CD4-positive, alpha-beta memory T cell (primary cell): ENCODE measurements at regions not wholly inside any gene's neighbourhood (a gene's known extent, or its start where the extent isn't known, plus 50 kb on each side); places are given as distances from the start of the nearest gene placed in this dataset.

Experiments
- CTCF ChIA-PET: fragments of 350-600 bp; sonication (Branson Sonifier 250); formaldehyde crosslinking; loops from one replicate; lab custom pipeline; 2021; ENCODE audit warnings: inconsistent platforms; ENCODE audit not compliant: partially characterized antibody; lab: Charles Lee
- POLR2A ChIA-PET: fragments of 350-600 bp; sonication (Branson Sonifier 250); formaldehyde crosslinking; loops from one replicate; lab custom pipeline; 2021; ENCODE audit not compliant: partially characterized antibody; lab: Charles Lee
- DNase-seq, 5 donors: peaks; one replicate each; pipeline versions ENCODE4 v3.0.0 to v3.0.0-alpha.2; 2020 to 2022; ENCODE audit warnings: mixed read lengths in 1 of 5
- H3K27ac ChIP-seq: one replicate; pipeline ENCODE4 v1.7.0; 2013; ENCODE audit warnings: low read depth, low read length
- H3K27me3 ChIP-seq: 2 replicates; pipeline ENCODE4 v1.7.0; 2013; ENCODE audit warnings: mild to moderate bottlenecking, low read length, moderate library complexity; ENCODE audit not compliant: insufficient read depth
- H3K36me3 ChIP-seq: 2 replicates; pipeline ENCODE4 v1.7.0; 2013; ENCODE audit warnings: mild to moderate bottlenecking, low read length, moderate library complexity; ENCODE audit not compliant: insufficient read depth
- H3K4me1 ChIP-seq: 2 replicates; pipeline ENCODE4 v1.7.0; 2013; ENCODE audit warnings: mild to moderate bottlenecking, low read length, moderate library complexity; ENCODE audit not compliant: insufficient read depth
- H3K4me3 ChIP-seq, 2 donors: one replicate each; pipeline ENCODE4 v1.7.0; 2013; ENCODE audit warnings: low read length in 2 of 2, mild to moderate bottlenecking in 1 of 2
- H3K9me3 ChIP-seq, 2 donors: one replicate each; pipeline ENCODE4 v1.7.0; 2013; ENCODE audit warnings: low read length in 2 of 2, control low read depth in 1 of 2; ENCODE audit not compliant: control insufficient read depth in 1 of 2
- H3K27ac Mint-ChIP-seq, 7 donors: one replicate each; pipeline ENCODE4 v1.8.0; 2020 to 2021; ENCODE audit warnings: mixed read lengths in 7 of 7, mild to moderate bottlenecking in 6 of 7, inconsistent platforms in 3 of 7, moderate library complexity in 3 of 7
- H3K27me3 Mint-ChIP-seq, 2 donors: one replicate each; pipeline ENCODE4 v1.8.0; 2020 to 2021; ENCODE audit warnings: mixed read lengths in 2 of 2
- H3K36me3 Mint-ChIP-seq, 2 donors: one replicate each; pipeline ENCODE4 v1.8.0; 2020 to 2021; ENCODE audit warnings: mixed read lengths in 2 of 2, inconsistent platforms in 1 of 2, mild to moderate bottlenecking in 1 of 2
- H3K4me1 Mint-ChIP-seq, 4 donors: one replicate each; pipeline ENCODE4 v1.8.0; 2020 to 2021; ENCODE audit warnings: mixed read lengths in 4 of 4, mild to moderate bottlenecking in 1 of 4
- H3K4me3 Mint-ChIP-seq, 8 donors: one replicate each; pipeline ENCODE4 v1.8.0; 2020 to 2021; ENCODE audit warnings: mixed read lengths in 8 of 8, mild to moderate bottlenecking in 7 of 8, moderate library complexity in 6 of 8, inconsistent platforms in 3 of 8
- H3K9me3 Mint-ChIP-seq, 8 donors: one replicate each; pipeline ENCODE4 v1.8.0; 2020 to 2021; ENCODE audit warnings: mixed read lengths in 8 of 8, mild to moderate bottlenecking in 5 of 8, inconsistent platforms in 3 of 8, moderate library complexity in 1 of 8
- intact Hi-C: fragments of 100-400 bp; cut with micrococcal nuclease; formaldehyde crosslinking; loops from one replicate; pipeline ENCODE4 v1.15.1; 2023

- H3K27ac Mint-ChIP-seq: no peak overlapping the region
- no peak overlapping the region for H3K4me3 Mint-ChIP-seq
- H3K27me3 ChIP-seq: no peaks in the 10 kb centered on the region
- H3K4me1 Mint-ChIP-seq: no peaks in the 10 kb centered on the region
- H3K9me3 ChIP-seq: no peaks in the 10 kb centered on the region
- no peak overlapping the region for H3K4me3 ChIP-seq
- H3K27me3 Mint-ChIP-seq: no peaks in the 10 kb centered on the region
- H3K36me3 ChIP-seq: no peaks in the 10 kb centered on the region
- H3K4me1 ChIP-seq: no peaks in the 10 kb centered on the region
- POLR2A ChIA-PET: no interaction called here
- no peaks in the 10 kb centered on the region for H3K36me3 Mint-ChIP-seq
- H3K27ac ChIP-seq: no peak overlapping the region
- intact Hi-C loops: no loop called here
- no peak for DNase-seq
- CTCF ChIA-PET: no interaction called here
- no peaks in the 10 kb centered on the region for H3K9me3 Mint-ChIP-seq
Observed at GRCh38 chr2:7911196-7911595, 770.7 kb upstream of the ID2 start.

- Histone ChIP-seq H3K36me3 (no peaks in the 10 kb centered on the region), H3K27me3 (no peaks in the 10 kb centered on the region), H3K27ac (no peak overlapping the region), H3K9me3 (no peaks in the 10 kb centered on the region), H3K4me1 (no peaks in the 10 kb centered on the region), H3K4me3 (no peak overlapping the region)
- no peaks in the 10 kb centered on the region for H3K36me3 Mint-ChIP-seq
- peaks cover 0 to 2% of the 10 kb centered on the region in 2 donors for H3K27me3 Mint-ChIP-seq
- DNase-seq: no peak
- no peak overlapping the region for H3K4me3 Mint-ChIP-seq
- no peaks in the 10 kb centered on the region for H3K4me1 Mint-ChIP-seq
- intact Hi-C loops: no loop called here
- ChIA-PET CTCF (no interaction called here), POLR2A (no interaction called here)
- peak overlapping the region in 1 of 7 donors; percentile 42 for H3K27ac Mint-ChIP-seq
- no peaks in the 10 kb centered on the region for H3K9me3 Mint-ChIP-seq
Observed at GRCh38 chr2:7913974-7914373, 767.9 kb upstream of the ID2 start.

DNA sequence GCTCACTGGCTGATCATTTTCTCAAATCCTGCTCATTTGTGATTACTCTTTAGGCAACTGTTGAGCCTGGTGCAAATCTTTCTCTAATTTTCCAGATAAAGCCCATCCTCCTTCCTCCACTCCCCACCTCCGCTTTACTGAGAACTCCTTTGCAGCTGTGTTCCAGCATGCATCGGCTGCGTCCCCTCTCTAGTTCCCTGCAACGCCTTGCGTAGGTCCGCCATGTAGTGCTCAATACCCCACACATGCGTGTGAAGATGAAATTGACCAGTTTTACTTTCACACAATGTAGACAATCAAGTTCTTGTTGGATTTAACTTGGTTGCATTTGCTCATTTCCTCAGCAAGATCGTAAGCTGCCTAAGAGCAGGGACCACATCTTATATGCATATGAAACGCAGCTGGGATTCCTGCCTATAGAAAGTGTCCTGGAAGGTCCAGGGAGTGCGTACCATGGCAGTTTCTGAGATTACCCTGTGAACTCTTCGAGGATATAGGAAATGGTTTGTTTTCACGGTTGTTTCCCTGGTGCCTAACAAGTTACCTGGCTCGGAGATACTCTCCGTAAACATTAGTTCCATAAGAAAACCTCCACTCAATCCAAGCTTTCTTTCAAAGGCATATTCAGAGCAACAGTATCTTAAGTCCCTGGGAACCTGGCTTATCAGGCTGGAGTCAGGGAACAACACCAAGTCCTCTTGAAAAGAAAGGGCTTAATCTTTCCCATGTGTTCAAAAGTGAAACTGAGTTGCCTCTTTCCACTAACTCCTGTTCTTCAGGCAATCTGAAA lies 766.4 kb upstream of the ID2 start:
- H3K9me3 ChIP-seq: no peaks in the 10 kb centered on the region
- no peaks in the 10 kb centered on the region for H3K4me1 Mint-ChIP-seq
- no peak overlapping the region for H3K27ac Mint-ChIP-seq
- no peak overlapping the region for H3K4me3 ChIP-seq
- no peaks in the 10 kb centered on the region for H3K36me3 Mint-ChIP-seq
- no peaks in the 10 kb centered on the region for H3K36me3 ChIP-seq
- DNase-seq: no peak
- intact Hi-C loops: no loop called here
- no peaks in the 10 kb centered on the region for H3K9me3 Mint-ChIP-seq
- H3K27me3 ChIP-seq: no peaks in the 10 kb centered on the region
- CTCF ChIA-PET: no interaction called here
- no peak overlapping the region for H3K27ac ChIP-seq
- H3K4me3 Mint-ChIP-seq: no peak overlapping the region
- H3K4me1 ChIP-seq: no peaks in the 10 kb centered on the region
- POLR2A ChIA-PET: interaction anchor here (0.6 kb wide), 1 partner anchor 303 kb away, joined by 3 read pairs; no protein-coding TSS in a partner anchor
- peaks cover 0 to 2% of the 10 kb centered on the region in 2 donors for H3K27me3 Mint-ChIP-seq

GRCh38 chr2:7916670-7917069 lies 765.2 kb upstream of the ID2 start:
- H3K9me3 ChIP-seq: no peaks in the 10 kb centered on the region
- no peak overlapping the region for H3K4me3 Mint-ChIP-seq
- no peaks in the 10 kb centered on the region for H3K36me3 Mint-ChIP-seq
- no peak overlapping the region for H3K27ac ChIP-seq
- no peaks in the 10 kb centered on the region for H3K27me3 ChIP-seq
- no peak for DNase-seq
- no peaks in the 10 kb centered on the region for H3K4me1 Mint-ChIP-seq
- H3K27me3 Mint-ChIP-seq: peaks cover 0 to 2% of the 10 kb centered on the region in 2 donors
- H3K27ac Mint-ChIP-seq: no peak overlapping the region
- intact Hi-C loops: no loop called here
- CTCF ChIA-PET: no interaction called here
- H3K9me3 Mint-ChIP-seq: no peaks in the 10 kb centered on the region
- no peaks in the 10 kb centered on the region for H3K36me3 ChIP-seq
- H3K4me3 ChIP-seq: no peak overlapping the region
- POLR2A ChIA-PET: no interaction called here
- no peaks in the 10 kb centered on the region for H3K4me1 ChIP-seq

- intact Hi-C loops: no loop called here
- Mint-ChIP-seq H3K4me1 (peaks cover 0 to 3% (median 0%) of the 10 kb centered on the region in 4 donors), H3K9me3 (peaks cover 0 to 10% (median 5%) of the 10 kb centered on the region in 8 donors), H3K4me3 (no peak overlapping the region), H3K36me3 (no peaks in the 10 kb centered on the region), H3K27ac (peak overlapping the region in 1 of 7 donors; percentile 43), H3K27me3 (peaks cover 0 to 2% of the 10 kb centered on the region in 2 donors)
- no peaks in the 10 kb centered on the region for H3K9me3 ChIP-seq
- ChIA-PET CTCF (no interaction called here), POLR2A (interaction anchor here (0.7 kb wide), 1 partner anchor 443 kb away, joined by 3 read pairs; no protein-coding TSS in a partner anchor)
- H3K27me3 ChIP-seq: no peaks in the 10 kb centered on the region
- DNase-seq: no peak
- no peak overlapping the region for H3K4me3 ChIP-seq
- no peaks in the 10 kb centered on the region for H3K4me1 ChIP-seq
- H3K36me3 ChIP-seq: no peaks in the 10 kb centered on the region
- no peak overlapping the region for H3K27ac ChIP-seq
Observed at GRCh38 chr2:7919510-7919909, 762.3 kb upstream of the ID2 start.

- intact Hi-C loops: no loop called here
- Mint-ChIP-seq H3K27me3 (no peaks in the 10 kb centered on the region), H3K27ac (no peak overlapping the region), H3K4me3 (no peak overlapping the region), H3K4me1 (peaks cover 0 to 3% (median 0%) of the 10 kb centered on the region in 4 donors), H3K9me3 (peaks cover 0 to 10% (median 5%) of the 10 kb centered on the region in 8 donors), H3K36me3 (no peaks in the 10 kb centered on the region)
- no peaks in the 10 kb centered on the region for H3K36me3 ChIP-seq
- DNase-seq: no peak
- H3K9me3 ChIP-seq: no peaks in the 10 kb centered on the region
- POLR2A ChIA-PET: no interaction called here
- no peaks in the 10 kb centered on the region for H3K4me1 ChIP-seq
- CTCF ChIA-PET: no interaction called here
- no peak overlapping the region for H3K4me3 ChIP-seq
- no peaks in the 10 kb centered on the region for H3K27me3 ChIP-seq
- no peak overlapping the region for H3K27ac ChIP-seq
Observed at GRCh38 chr2:7924023-7924762, 757.7 kb upstream of the ID2 start.

DNA sequence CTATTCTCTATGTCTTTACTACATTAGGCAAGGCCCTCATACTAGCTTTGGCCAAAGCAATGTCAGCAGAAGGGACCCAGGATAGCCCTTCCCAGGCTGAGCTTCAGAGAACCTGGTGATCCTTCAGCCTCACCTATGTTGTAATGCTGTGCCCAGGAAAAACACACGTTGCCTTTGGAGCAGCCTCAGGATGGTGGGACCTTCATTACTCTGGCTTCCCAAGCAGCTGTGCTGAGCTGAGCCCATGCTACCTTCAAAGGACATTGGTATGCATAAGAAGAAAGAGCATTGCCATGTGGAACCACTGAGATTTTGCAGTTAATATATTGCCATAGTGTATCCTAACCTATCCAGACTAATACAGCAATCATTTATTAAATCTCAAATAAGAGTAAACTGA lies 756.4 kb upstream of the ID2 start:
- Mint-ChIP-seq H3K4me3 (no peak overlapping the region), H3K27me3 (no peaks in the 10 kb centered on the region), H3K9me3 (peaks cover 0 to 10% (median 5%) of the 10 kb centered on the region in 8 donors), H3K36me3 (no peaks in the 10 kb centered on the region), H3K4me1 (peaks cover 0 to 3% (median 0%) of the 10 kb centered on the region in 4 donors), H3K27ac (no peak overlapping the region)
- no peak overlapping the region for H3K27ac ChIP-seq
- no peaks in the 10 kb centered on the region for H3K9me3 ChIP-seq
- no peaks in the 10 kb centered on the region for H3K27me3 ChIP-seq
- no peaks in the 10 kb centered on the region for H3K36me3 ChIP-seq
- no peak for DNase-seq
- intact Hi-C loops: no loop called here
- POLR2A ChIA-PET: no interaction called here
- no peak overlapping the region for H3K4me3 ChIP-seq
- CTCF ChIA-PET: no interaction called here
- H3K4me1 ChIP-seq: no peaks in the 10 kb centered on the region
